OCI-LY7 (cell line): ENCODE measurements at regions not wholly inside any gene's neighbourhood (a gene's known extent, or its start where the extent isn't known, plus 50 kb on each side); places are given as distances from the start of the nearest gene placed in this dataset.

ENCODE experiments used
- EZH2phosphoT487 ChIP-seq: fragments of 200-600 bp; sonication (generic); IDR thresholded peaks from 2 replicates; pipeline ENCODE4 v1.6.1; 2018; ENCODE audit warnings: low read depth, borderline replicate concordance, mild to moderate bottlenecking, mixed run types, antibody characterized with exemption, low read length, moderate library complexity, mixed read lengths
- TF ChIP-seq, protein P1 (sequence below): fragments of 200-600 bp; sonication (generic); conservative IDR thresholded peaks from 2 replicates; pipeline ENCODE4 v1.5.1; 2014; ENCODE audit warnings: mild to moderate bottlenecking, antibody characterized with exemption, low read length, moderate library complexity, mixed read lengths

DNA sequence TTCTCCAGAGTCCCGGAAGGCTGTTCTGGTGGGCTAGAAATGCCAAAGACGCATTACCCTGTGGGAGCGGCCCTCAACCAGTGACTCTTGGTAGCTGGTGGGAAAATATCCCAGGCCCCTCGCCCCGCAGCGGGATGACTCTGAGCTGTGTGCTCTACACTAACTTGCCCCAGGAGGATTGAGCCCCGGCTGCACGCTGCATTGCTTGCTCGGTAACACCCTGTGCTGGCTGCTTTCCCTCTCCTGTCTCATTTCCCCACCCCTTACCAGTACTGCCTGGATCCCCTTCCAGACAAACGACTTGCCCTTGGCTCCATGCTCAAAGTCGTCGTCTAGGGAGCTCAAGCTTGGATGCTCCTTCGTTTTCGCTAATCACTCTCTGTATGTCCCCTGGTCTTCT, 411.8 kb upstream of the SULF2 start:
- TF ChIP-seq, protein P1, sequence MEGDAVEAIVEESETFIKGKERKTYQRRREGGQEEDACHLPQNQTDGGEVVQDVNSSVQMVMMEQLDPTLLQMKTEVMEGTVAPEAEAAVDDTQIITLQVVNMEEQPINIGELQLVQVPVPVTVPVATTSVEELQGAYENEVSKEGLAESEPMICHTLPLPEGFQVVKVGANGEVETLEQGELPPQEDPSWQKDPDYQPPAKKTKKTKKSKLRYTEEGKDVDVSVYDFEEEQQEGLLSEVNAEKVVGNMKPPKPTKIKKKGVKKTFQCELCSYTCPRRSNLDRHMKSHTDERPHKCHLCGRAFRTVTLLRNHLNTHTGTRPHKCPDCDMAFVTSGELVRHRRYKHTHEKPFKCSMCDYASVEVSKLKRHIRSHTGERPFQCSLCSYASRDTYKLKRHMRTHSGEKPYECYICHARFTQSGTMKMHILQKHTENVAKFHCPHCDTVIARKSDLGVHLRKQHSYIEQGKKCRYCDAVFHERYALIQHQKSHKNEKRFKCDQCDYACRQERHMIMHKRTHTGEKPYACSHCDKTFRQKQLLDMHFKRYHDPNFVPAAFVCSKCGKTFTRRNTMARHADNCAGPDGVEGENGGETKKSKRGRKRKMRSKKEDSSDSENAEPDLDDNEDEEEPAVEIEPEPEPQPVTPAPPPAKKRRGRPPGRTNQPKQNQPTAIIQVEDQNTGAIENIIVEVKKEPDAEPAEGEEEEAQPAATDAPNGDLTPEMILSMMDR: no peak
- TF ChIP-seq EZH2phosphoT487: no peak
